CD14-positive monocyte (primary cell): ENCODE measurements at regions not wholly inside any gene's neighbourhood (a gene's known extent, or its start where the extent isn't known, plus 50 kb on each side); places are given as distances from the start of the nearest gene placed in this dataset.

ENCODE experiments used
- DNase-seq, 3 donors: peaks; one replicate each; pipeline ENCODE4 v3.0.0-alpha.2; 2011 to 2022
- H2AFZ ChIP-seq: 2 replicates; pipeline ENCODE4 v1.6.0; 2012; ENCODE audit warnings: mild to moderate bottlenecking, low read depth, low read length, inconsistent platforms; ENCODE audit not compliant: insufficient read depth, poor library complexity, severe bottlenecking
- H3K27ac ChIP-seq, 2 donors: 1 replicate in 1 of 2; 2 replicates in 1 of 2; pipeline ENCODE4 v1.5.1; 2012 to 2013; ENCODE audit warnings: low read length in 2 of 2, control low read depth in 1 of 2, inconsistent platforms in 1 of 2, low read depth in 1 of 2, mild to moderate bottlenecking in 1 of 2
- H3K27me3 ChIP-seq, 2 donors: one replicate each; pipeline versions ENCODE4 v1.6.0 to v1.6.1; 2011 to 2013; ENCODE audit warnings: low read length in 2 of 2; ENCODE audit not compliant: control insufficient read depth in 2 of 2, insufficient read depth in 2 of 2
- H3K36me3 ChIP-seq, 2 donors: replicated peaks in 1 of 2; 1 replicate in 1 of 2; 2 replicates in 1 of 2; pipeline versions ENCODE4 v1.5.1 to v1.6.1; 2012 to 2013; ENCODE audit warnings: low read length in 2 of 2, control low read depth in 1 of 2, inconsistent platforms in 1 of 2, mild to moderate bottlenecking in 1 of 2; ENCODE audit not compliant: insufficient read depth in 2 of 2, control insufficient read depth in 1 of 2
- H3K4me1 ChIP-seq, 2 donors: 1 replicate in 1 of 2; 2 replicates in 1 of 2; pipeline versions ENCODE4 v1.5.1 to v1.6.1; 2012 to 2013; ENCODE audit warnings: low read length in 2 of 2, control low read depth in 1 of 2, inconsistent platforms in 1 of 2, mild to moderate bottlenecking in 1 of 2, moderate library complexity in 1 of 2; ENCODE audit not compliant: insufficient read depth in 2 of 2, control insufficient read depth in 1 of 2
- H3K4me2 ChIP-seq: replicated peaks from 2 replicates; pipeline ENCODE3; 2012; ENCODE audit warnings: low read length, moderate library complexity, mild to moderate bottlenecking; ENCODE audit not compliant: poor library complexity, severe bottlenecking; ENCODE audit errors: extremely low read depth
- H3K4me3 ChIP-seq, 3 experiments: fragments of 200-600 bp in 1 of 3; sonication (generic) in 1 of 3; replicated peaks in 1 of 3; 1 replicate in 2 of 3; 2 replicates in 1 of 3; pipeline ENCODE4 v1.5.1; 2011 to 2013; ENCODE audit warnings: low read length in 3 of 3, mild to moderate bottlenecking in 3 of 3, control low read depth in 2 of 3, low read depth in 2 of 3, inconsistent platforms in 1 of 3, moderate library complexity in 1 of 3
- H3K79me2 ChIP-seq: 2 replicates; pipeline ENCODE4 v1.6.0; 2012; ENCODE audit warnings: mild to moderate bottlenecking, control low read depth, inconsistent platforms, low read length, moderate library complexity; ENCODE audit not compliant: insufficient read depth
- H3K9ac ChIP-seq: 2 replicates; pipeline ENCODE4 v1.6.0; 2017; ENCODE audit warnings: low read length, mild to moderate bottlenecking; ENCODE audit not compliant: insufficient read depth, poor library complexity, severe bottlenecking
- H3K9me3 ChIP-seq, 2 donors: replicated peaks in 1 of 2; 1 replicate in 1 of 2; 2 replicates in 1 of 2; pipeline versions ENCODE4 v1.5.1 to v1.6.1; 2012 to 2013; ENCODE audit warnings: low read length in 2 of 2, control low read depth in 1 of 2; ENCODE audit not compliant: control insufficient read depth in 1 of 2, insufficient read depth in 1 of 2
- H4K20me1 ChIP-seq: 2 replicates; pipeline ENCODE4 v1.6.0; 2012; ENCODE audit warnings: mild to moderate bottlenecking, low read length, control low read depth, moderate library complexity; ENCODE audit not compliant: insufficient read depth
- H3K27ac Mint-ChIP-seq, 7 donors: one replicate each; pipeline ENCODE4 v1.8.0; 2020; ENCODE audit warnings: mild to moderate bottlenecking in 7 of 7, mixed read lengths in 7 of 7, moderate library complexity in 6 of 7, inconsistent platforms in 2 of 7
- H3K27me3 Mint-ChIP-seq, 3 donors: one replicate each; pipeline ENCODE4 v1.8.0; 2021 to 2022; ENCODE audit warnings: low read depth in 3 of 3, mild to moderate bottlenecking in 3 of 3, mixed read lengths in 3 of 3, moderate library complexity in 3 of 3, inconsistent platforms in 1 of 3
- H3K36me3 Mint-ChIP-seq, 2 donors: one replicate each; pipeline ENCODE4 v1.8.0; 2020; ENCODE audit warnings: mixed read lengths in 2 of 2, inconsistent platforms in 1 of 2, mild to moderate bottlenecking in 1 of 2
- H3K4me1 Mint-ChIP-seq: one replicate; pipeline ENCODE4 v1.8.0; 2020; ENCODE audit warnings: mild to moderate bottlenecking, mixed read lengths
- H3K4me3 Mint-ChIP-seq, 2 donors: one replicate each; pipeline ENCODE4 v1.8.0; 2020; ENCODE audit warnings: mild to moderate bottlenecking in 2 of 2, mixed read lengths in 2 of 2, moderate library complexity in 1 of 2
- H3K9me3 Mint-ChIP-seq, 7 donors: one replicate each; pipeline ENCODE4 v1.8.0; 2020 to 2022; ENCODE audit warnings: mixed read lengths in 7 of 7, mild to moderate bottlenecking in 6 of 7, moderate library complexity in 6 of 7, inconsistent platforms in 2 of 7
- WGBS: methylation state at CpG from one replicate; pipeline ENCODE4 v1.1.5; 2013; ENCODE audit warnings: missing lambda C conversion rate; ENCODE audit not compliant: insufficient coverage; 5-methylcytosine and 5-hydroxymethylcytosine counted together
- intact Hi-C, 2 donors: fragments of 100-400 bp; cut with micrococcal nuclease; formaldehyde crosslinking; loops; one replicate each; pipeline versions ENCODE4 v1.15.0 to v1.15.1; 2023
- TF ChIP-seq, protein P1 (sequence below): fragments of 200-600 bp; IDR thresholded peaks from one replicate; pipeline ENCODE4 v1.8.0; 2022; ENCODE audit warnings: antibody characterized with exemption, mild to moderate bottlenecking

DNA sequence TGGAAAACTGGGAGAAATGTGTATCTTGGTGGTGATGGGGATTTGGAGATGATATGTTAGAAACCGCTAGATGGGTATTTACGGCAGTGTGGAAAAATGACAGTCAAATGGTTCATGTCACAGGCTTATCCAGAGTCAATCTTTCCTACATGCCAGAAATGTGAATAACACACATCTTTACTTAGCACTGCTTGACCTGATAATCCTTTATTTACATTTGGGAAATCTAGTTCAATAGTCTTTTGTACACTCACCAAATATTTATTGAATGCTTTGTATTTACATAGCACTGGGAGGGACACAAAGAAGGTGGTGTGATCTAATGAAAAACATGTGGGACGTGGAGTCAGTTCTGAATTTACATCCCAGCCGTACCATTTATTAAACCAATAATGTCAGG, 208.2 kb downstream of the DIO2 start:
- no CpG with 5 or more reads among the region's 4 CpGs for WGBS
- H3K9ac ChIP-seq = no peak overlapping the region
- H3K9me3 ChIP-seq = peaks cover 0 to 4% of the 10 kb centered on the region in 2 donors
- H3K27me3 ChIP-seq = no peaks in the 10 kb centered on the region
- H3K4me1 ChIP-seq = no peaks in the 10 kb centered on the region
- no peak overlapping the region for H3K4me3 Mint-ChIP-seq
- no peaks in the 10 kb centered on the region for H3K36me3 Mint-ChIP-seq
- no peaks in the 10 kb centered on the region for H4K20me1 ChIP-seq
- peaks cover 0 to 10% (median 0%) of the 10 kb centered on the region in 7 donors for H3K9me3 Mint-ChIP-seq
- no peaks in the 10 kb centered on the region for H3K27me3 Mint-ChIP-seq
- DNase-seq = no peak
- intact Hi-C loops = no loop called here
- no peak overlapping the region for H3K4me3 ChIP-seq
- H3K27ac Mint-ChIP-seq = no peak overlapping the region
- TF ChIP-seq, protein P1, sequence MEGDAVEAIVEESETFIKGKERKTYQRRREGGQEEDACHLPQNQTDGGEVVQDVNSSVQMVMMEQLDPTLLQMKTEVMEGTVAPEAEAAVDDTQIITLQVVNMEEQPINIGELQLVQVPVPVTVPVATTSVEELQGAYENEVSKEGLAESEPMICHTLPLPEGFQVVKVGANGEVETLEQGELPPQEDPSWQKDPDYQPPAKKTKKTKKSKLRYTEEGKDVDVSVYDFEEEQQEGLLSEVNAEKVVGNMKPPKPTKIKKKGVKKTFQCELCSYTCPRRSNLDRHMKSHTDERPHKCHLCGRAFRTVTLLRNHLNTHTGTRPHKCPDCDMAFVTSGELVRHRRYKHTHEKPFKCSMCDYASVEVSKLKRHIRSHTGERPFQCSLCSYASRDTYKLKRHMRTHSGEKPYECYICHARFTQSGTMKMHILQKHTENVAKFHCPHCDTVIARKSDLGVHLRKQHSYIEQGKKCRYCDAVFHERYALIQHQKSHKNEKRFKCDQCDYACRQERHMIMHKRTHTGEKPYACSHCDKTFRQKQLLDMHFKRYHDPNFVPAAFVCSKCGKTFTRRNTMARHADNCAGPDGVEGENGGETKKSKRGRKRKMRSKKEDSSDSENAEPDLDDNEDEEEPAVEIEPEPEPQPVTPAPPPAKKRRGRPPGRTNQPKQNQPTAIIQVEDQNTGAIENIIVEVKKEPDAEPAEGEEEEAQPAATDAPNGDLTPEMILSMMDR = no peak
- H3K4me1 Mint-ChIP-seq = no peaks in the 10 kb centered on the region
- no peaks in the 10 kb centered on the region for H3K79me2 ChIP-seq
- no peaks in the 10 kb centered on the region for H3K36me3 ChIP-seq
- H2AFZ ChIP-seq = no peak overlapping the region
- H3K4me2 ChIP-seq = no peak overlapping the region
- H3K27ac ChIP-seq = no peak overlapping the region

DNA sequence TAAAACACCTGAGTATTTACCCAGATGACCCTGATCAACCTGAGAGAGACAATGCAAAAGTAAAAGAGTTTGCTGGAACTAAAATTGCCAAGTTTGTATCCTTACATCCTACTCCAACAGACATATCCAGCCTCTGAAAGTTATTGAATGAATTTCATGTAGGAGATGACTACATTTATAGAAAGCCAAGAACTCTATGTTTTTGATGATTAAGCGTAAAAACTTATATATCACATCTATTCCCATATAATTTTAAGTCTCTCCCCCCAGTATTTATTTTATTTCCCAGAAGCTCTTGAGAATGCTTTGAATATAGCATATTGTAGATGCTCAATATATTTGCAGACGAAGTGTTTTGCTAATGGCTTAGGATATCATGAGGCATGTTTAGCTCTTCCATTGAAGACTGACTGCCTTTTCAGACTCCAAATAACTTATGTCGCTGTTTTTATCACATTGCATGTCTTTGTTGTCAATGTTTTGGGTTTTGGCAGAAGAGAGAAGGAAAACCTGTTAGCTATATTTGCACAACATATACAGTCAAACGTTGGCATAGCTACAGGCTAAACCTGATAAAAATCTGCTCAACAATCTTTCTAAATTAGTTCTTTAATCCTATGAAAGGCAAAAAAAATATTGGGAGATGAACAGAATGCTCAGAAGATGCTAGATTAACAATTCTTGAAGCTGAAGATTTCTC, 213.6 kb downstream of the DIO2 start:
- Histone ChIP-seq H3K36me3 (no peaks in the 10 kb centered on the region), H2AFZ (no peak overlapping the region), H3K9me3 (peaks cover 0 to 4% of the 10 kb centered on the region in 2 donors), H4K20me1 (no peaks in the 10 kb centered on the region), H3K27ac (no peak overlapping the region), H3K27me3 (no peaks in the 10 kb centered on the region), H3K9ac (no peak overlapping the region), H3K4me1 (no peaks in the 10 kb centered on the region), H3K4me3 (no peak overlapping the region), H3K79me2 (no peaks in the 10 kb centered on the region), H3K4me2 (no peak overlapping the region)
- intact Hi-C loops = no loop called here
- H3K4me1 Mint-ChIP-seq = no peaks in the 10 kb centered on the region
- TF ChIP-seq, protein P1 = no peak
- H3K4me3 Mint-ChIP-seq = no peak overlapping the region
- no peak for DNase-seq
- WGBS = no CpG with 5 or more reads among the region's 4 CpGs
- peaks cover 0 to 9% (median 3%) of the 10 kb centered on the region in 7 donors for H3K9me3 Mint-ChIP-seq
- no peaks in the 10 kb centered on the region for H3K27me3 Mint-ChIP-seq
- H3K36me3 Mint-ChIP-seq = no peaks in the 10 kb centered on the region
- no peak overlapping the region for H3K27ac Mint-ChIP-seq
